NCI-H524 (cell line): ENCODE measurements at regions not wholly inside any gene's neighbourhood (a gene's known extent, or its start where the extent isn't known, plus 50 kb on each side); places are given as distances from the start of the nearest gene placed in this dataset.
A peak's percentile ranks its signal among the peaks of the same experiment; 100 is the strongest.
"Not testable (repeated sequence)": the region's sequence is repeated elsewhere in the genome, so short reads cannot be mapped to it uniquely, and the experiment has no call there.

ENCODE experiments used
- DNase-seq, 2 experiments: peaks; one replicate each; lab custom pipeline; 2025; lab: John Stamatoyannopoulos, UW

GRCh38 chr7:138317044-138317596 lies 142.9 kb upstream of the TRIM24 start:
- DNase-seq, result no peak

- DNase-seq, result peak; percentile 59 to 90
Observed at GRCh38 chr7:138324941-138325340, 135.1 kb upstream of the TRIM24 start.

GRCh38 chr7:138325434-138325833 lies 134.6 kb upstream of the TRIM24 start:
- DNase-seq, result no peak

GRCh38 chr7:138328215-138328614 lies 131.8 kb upstream of the TRIM24 start:
- DNase-seq, result no peak

- DNase-seq, result not testable (repeated sequence)
Observed at GRCh38 chr7:138332850-138333249, 127.2 kb upstream of the TRIM24 start.

GRCh38 chr7:138338361-138338760 lies 121.7 kb upstream of the TRIM24 start:
- peak; percentile 7 to 41 for DNase-seq

GRCh38 chr7:138339229-138339628 lies 120.8 kb upstream of the TRIM24 start:
- peak; percentile 37 to 85 for DNase-seq

- DNase-seq, result no peak
Observed at GRCh38 chr7:138342990-138343389, 117.1 kb upstream of the TRIM24 start.

- peak; percentile 80 to 93 for DNase-seq
Observed at GRCh38 chr7:138345567-138345966, 114.5 kb upstream of the TRIM24 start.

- DNase-seq, result no peak
Observed at GRCh38 chr7:138346975-138347374, 113.1 kb upstream of the TRIM24 start.

- no peak for DNase-seq
Observed at GRCh38 chr7:138349841-138350700, 110.0 kb upstream of the TRIM24 start.

- no peak for DNase-seq
Observed at GRCh38 chr7:138350701-138351357, 109.2 kb upstream of the TRIM24 start.

GRCh38 chr7:138352570-138353461 lies 107.2 kb upstream of the TRIM24 start:
- DNase-seq, result no peak

- DNase-seq, result no peak
Observed at GRCh38 chr7:138354066-138354465, 106.0 kb upstream of the TRIM24 start.

- DNase-seq, result no peak
Observed at GRCh38 chr7:138355254-138355653, 104.8 kb upstream of the TRIM24 start.

- no peak for DNase-seq
Observed at GRCh38 chr7:138358850-138359341, 101.2 kb upstream of the TRIM24 start.

GRCh38 chr7:138359870-138360559 lies 100.0 kb upstream of the TRIM24 start:
- DNase-seq, result peak; percentile 87 to 95

- no peak for DNase-seq
Observed at GRCh38 chr7:138363721-138364120, 96.3 kb upstream of the TRIM24 start.

GRCh38 chr7:138366137-138366536 lies 93.9 kb upstream of the TRIM24 start:
- DNase-seq, result not testable (repeated sequence)

- not testable (repeated sequence) for DNase-seq
Observed at GRCh38 chr7:138366676-138367075, 93.4 kb upstream of the TRIM24 start.

GRCh38 chr7:138369797-138370196 lies 90.3 kb upstream of the TRIM24 start:
- no peak for DNase-seq
